ENCODE measurements at regions not wholly inside any gene's neighbourhood (a gene's known extent, or its start where the extent isn't known, plus 50 kb on each side); places are given as distances from the start of the nearest gene placed in this dataset.

DNA sequence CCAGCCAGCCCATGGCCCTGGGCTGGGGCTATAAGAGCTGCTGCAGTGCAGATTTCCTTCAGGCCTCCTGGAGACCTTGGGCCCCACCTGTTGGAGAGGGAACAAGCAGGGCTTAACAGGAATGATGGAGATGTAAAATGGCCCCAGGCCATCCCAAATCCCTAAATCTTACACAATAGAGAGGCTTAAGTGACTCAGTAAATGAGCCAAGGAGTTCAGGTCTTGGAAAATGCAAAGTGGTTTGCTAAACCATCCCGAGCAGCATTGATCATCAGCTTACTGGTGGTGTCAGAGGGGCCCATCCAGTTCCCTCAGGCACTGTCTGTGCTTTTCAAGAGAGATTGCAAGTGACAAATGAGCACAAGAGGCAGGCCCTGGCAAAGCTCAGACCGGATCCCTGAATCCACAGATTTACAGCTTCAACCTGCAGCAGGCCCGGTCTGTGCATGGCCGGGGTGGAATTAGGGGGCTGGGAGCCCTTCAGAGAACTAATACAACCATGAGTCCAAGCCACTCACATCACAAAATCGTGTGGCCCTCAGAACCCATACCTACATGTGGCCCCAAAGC lies 325.4 kb downstream of the UACA start:
- TF ChIP-seq POLR2AphosphoS5 (IDR thresholded peaks at IDR 0.05), result no peak
- TF ChIP-seq, protein P1, sequence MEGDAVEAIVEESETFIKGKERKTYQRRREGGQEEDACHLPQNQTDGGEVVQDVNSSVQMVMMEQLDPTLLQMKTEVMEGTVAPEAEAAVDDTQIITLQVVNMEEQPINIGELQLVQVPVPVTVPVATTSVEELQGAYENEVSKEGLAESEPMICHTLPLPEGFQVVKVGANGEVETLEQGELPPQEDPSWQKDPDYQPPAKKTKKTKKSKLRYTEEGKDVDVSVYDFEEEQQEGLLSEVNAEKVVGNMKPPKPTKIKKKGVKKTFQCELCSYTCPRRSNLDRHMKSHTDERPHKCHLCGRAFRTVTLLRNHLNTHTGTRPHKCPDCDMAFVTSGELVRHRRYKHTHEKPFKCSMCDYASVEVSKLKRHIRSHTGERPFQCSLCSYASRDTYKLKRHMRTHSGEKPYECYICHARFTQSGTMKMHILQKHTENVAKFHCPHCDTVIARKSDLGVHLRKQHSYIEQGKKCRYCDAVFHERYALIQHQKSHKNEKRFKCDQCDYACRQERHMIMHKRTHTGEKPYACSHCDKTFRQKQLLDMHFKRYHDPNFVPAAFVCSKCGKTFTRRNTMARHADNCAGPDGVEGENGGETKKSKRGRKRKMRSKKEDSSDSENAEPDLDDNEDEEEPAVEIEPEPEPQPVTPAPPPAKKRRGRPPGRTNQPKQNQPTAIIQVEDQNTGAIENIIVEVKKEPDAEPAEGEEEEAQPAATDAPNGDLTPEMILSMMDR (IDR thresholded peaks at IDR 0.05), result no peak
- DNase-seq (ENCODE audit: low spot score), result no peak
- H3K27me3 ChIP-seq (replicated peaks; ENCODE audit: insufficient read depth), result peaks cover 2% of the 10 kb centered on the region
- no peaks in the 10 kb centered on the region for H3K4me1 ChIP-seq (replicated peaks)
- H3K9me3 ChIP-seq, result no peaks in the 10 kb centered on the region
- no peak overlapping the region for H3K4me3 ChIP-seq
- H3K36me3 ChIP-seq, result no peaks in the 10 kb centered on the region
- no peak overlapping the region for H3K27ac ChIP-seq
- intact Hi-C loops (cut with DNase I), result no loop called here
- 62% methylated on average over 5 of the region's 5 CpGs for WGBS

DNA sequence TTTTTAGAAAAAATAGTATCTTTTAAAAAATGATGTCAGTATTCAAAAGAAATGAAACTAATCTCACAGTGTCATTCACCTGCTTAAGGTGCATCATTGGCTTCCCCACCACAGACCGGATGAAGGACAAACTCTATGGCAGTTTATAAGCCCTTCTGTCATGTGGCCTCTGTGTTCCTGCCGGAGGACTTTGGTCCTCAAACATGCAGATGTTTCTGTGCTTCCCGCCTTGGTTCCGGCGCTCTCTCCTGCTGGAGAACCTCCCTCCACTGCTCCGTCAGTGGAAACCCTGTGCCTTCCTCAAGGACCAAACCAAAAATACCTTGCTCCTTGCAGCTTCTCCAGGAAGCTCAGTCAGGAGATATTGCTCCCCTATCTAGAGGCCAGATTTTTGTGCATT lies 326.3 kb downstream of the UACA start:
- 96% methylated on average over 6 of the region's 6 CpGs for WGBS
- no peaks in the 10 kb centered on the region for H3K36me3 ChIP-seq
- H3K27me3 ChIP-seq (replicated peaks; ENCODE audit: insufficient read depth), result peaks cover under 1% of the 10 kb centered on the region
- intact Hi-C loops (cut with DNase I), result no loop called here
- H3K4me3 ChIP-seq, result no peak overlapping the region
- H3K27ac ChIP-seq, result no peak overlapping the region
- H3K4me1 ChIP-seq (replicated peaks), result no peaks in the 10 kb centered on the region
- TF ChIP-seq POLR2AphosphoS5 (IDR thresholded peaks at IDR 0.05) (no peak), POLR2A (IDR thresholded peaks at IDR 0.05) (no peak)
- TF ChIP-seq, protein P1 (IDR thresholded peaks at IDR 0.05), result no peak
- H3K9me3 ChIP-seq, result no peaks in the 10 kb centered on the region
- no peak for DNase-seq (ENCODE audit: low spot score)

DNA sequence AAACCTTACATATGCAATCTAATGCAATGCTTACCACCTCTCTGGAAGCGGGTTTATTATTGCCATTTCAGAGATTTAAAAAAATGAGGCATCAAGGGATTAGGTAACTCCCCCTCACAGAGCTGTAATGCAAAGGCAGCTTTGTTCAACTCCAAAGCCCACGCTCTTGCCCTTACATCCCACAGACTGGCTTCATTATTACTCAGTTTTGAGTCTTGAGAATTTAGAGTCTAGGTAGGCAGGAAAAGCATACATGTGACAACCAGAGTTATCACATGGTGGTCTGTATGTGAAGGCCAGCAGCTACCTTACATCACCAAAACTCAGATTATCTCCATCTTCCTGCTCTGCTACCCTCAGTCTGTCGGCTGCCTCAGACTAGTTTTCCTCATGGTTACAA lies 326.9 kb downstream of the UACA start:
- no peaks in the 10 kb centered on the region for H3K4me1 ChIP-seq (replicated peaks)
- whole genome bisulfite sequencing, result 90% methylated on average over 3 of the region's 3 CpGs
- intact Hi-C loops (cut with DNase I), result no loop called here
- no peak overlapping the region for H3K4me3 ChIP-seq
- TF ChIP-seq POLR2AphosphoS5 (IDR thresholded peaks at IDR 0.05), result no peak
- TF ChIP-seq, protein P1 (IDR thresholded peaks at IDR 0.05), result no peak
- TF ChIP-seq POLR2A (IDR thresholded peaks at IDR 0.05), result no peak
- H3K9me3 ChIP-seq, result no peaks in the 10 kb centered on the region
- DNase-seq (ENCODE audit: low spot score), result no peak
- H3K27ac ChIP-seq, result no peak overlapping the region
- H3K27me3 ChIP-seq (replicated peaks; ENCODE audit: insufficient read depth), result no peaks in the 10 kb centered on the region
- no peaks in the 10 kb centered on the region for H3K36me3 ChIP-seq

DNA sequence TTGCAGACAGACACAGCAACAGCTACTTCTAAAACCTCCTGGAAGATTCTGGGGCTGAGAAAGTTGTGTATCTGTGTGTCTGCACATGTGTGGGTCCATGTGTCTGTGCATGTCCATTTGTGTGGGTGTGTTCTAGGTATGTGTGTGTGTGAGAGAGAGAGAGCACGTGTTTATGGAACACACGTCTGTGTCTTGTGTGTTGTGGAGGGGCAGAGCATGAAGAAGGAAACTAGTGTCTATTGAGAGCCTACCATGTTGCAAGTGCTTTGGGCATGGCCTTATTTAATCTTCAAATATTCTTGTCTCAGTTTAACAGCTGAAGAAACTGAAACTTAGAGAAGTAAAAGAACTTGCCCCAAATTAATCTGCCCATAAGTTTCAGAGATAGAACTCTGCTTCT lies 327.5 kb downstream of the UACA start:
- H3K27ac ChIP-seq, result no peak overlapping the region
- intact Hi-C loops (cut with DNase I), result no loop called here
- H3K4me1 ChIP-seq (replicated peaks), result no peaks in the 10 kb centered on the region
- TF ChIP-seq, protein P1 (IDR thresholded peaks at IDR 0.05), result no peak
- no peak for TF ChIP-seq POLR2A (IDR thresholded peaks at IDR 0.05)
- TF ChIP-seq POLR2AphosphoS5 (IDR thresholded peaks at IDR 0.05), result no peak
- no peaks in the 10 kb centered on the region for H3K9me3 ChIP-seq
- no peak for DNase-seq (ENCODE audit: low spot score)
- WGBS, result 98% methylated on average over 2 of the region's 2 CpGs
- H3K27me3 ChIP-seq (replicated peaks; ENCODE audit: insufficient read depth), result no peaks in the 10 kb centered on the region
- H3K4me3 ChIP-seq, result no peak overlapping the region
- H3K36me3 ChIP-seq, result no peaks in the 10 kb centered on the region

DNA sequence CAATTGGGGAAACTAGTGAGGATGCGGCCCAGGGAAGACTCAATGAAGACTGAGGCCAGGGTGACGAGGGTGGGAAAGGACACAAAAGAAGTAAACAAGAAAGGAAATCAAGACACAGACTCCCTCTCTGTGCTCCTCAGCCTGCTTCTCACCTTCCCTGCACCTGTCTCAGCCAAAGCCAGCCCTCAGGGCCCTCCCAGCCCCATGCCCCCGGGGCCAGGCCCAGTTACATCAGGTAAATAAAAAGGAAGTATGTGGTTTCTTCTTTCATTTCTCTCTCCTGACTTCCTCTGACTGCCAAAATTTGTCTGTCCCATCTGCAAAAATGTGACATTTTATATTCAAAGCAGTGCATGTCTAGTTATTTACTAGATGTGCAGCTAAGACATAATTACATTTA lies 328.0 kb downstream of the UACA start:
- Histone ChIP-seq H3K27me3 (replicated peaks; ENCODE audit: insufficient read depth) (no peaks in the 10 kb centered on the region), H3K4me3 (no peak overlapping the region), H3K4me1 (replicated peaks) (no peaks in the 10 kb centered on the region), H3K36me3 (no peaks in the 10 kb centered on the region), H3K9me3 (no peaks in the 10 kb centered on the region), H3K27ac (no peak overlapping the region)
- no peak for DNase-seq (ENCODE audit: low spot score)
- TF ChIP-seq POLR2AphosphoS5 (IDR thresholded peaks at IDR 0.05), result no peak
- TF ChIP-seq POLR2A (IDR thresholded peaks at IDR 0.05), result no peak
- intact Hi-C loops (cut with DNase I), result no loop called here
- WGBS, result 71% methylated on average over 3 of the region's 3 CpGs

All from prostate gland (tissue), 2 donors.